GM13976 (cell line): ENCODE measurements at regions not wholly inside any gene's neighbourhood (a gene's known extent, or its start where the extent isn't known, plus 50 kb on each side); places are given as distances from the start of the nearest gene placed in this dataset.

Experiments used
- DNase-seq: peaks from one replicate; pipeline ENCODE4 v3.0.0; 2012; ENCODE audit warnings: low spot score
- CTCF ChIP-seq: IDR thresholded peaks from 2 replicates; pipeline ENCODE4 v1.5.1; 2012; ENCODE audit warnings: borderline replicate concordance, mild to moderate bottlenecking; ENCODE audit not compliant: insufficient read depth; ENCODE audit errors: extremely low read depth, missing control alignments, control extremely low read depth
- in situ Hi-C: fragments of 300-500 bp; cut with MboI; formaldehyde crosslinking; loops from one replicate; pipeline ENCODE4 v1.12.0; 2022; ENCODE audit warnings: low sequenced_read_pairs, mixed read lengths, inconsistent platforms; ENCODE audit not compliant: unreplicated experiment

- no peak for TF ChIP-seq CTCF
- in situ Hi-C loops = no loop called here
- DNase-seq = no peak
Measured at GRCh38 chr11:90512846-90513245, 290.0 kb upstream of the CHORDC1 start.

- DNase-seq = no peak
- TF ChIP-seq CTCF = no peak
- in situ Hi-C loops = no loop called here
Measured at GRCh38 chr11:90510839-90511238, 288.0 kb upstream of the CHORDC1 start.

GRCh38 chr11:90500922-90501568, 278.2 kb upstream of the CHORDC1 start:
- DNase-seq = no peak
- in situ Hi-C loops = no loop called here
- TF ChIP-seq CTCF = no peak

GRCh38 chr11:90496722-90497121, 273.9 kb upstream of the CHORDC1 start:
- in situ Hi-C loops = no loop called here
- no peak for TF ChIP-seq CTCF
- DNase-seq = no peak

- in situ Hi-C loops = no loop called here
- no peak for TF ChIP-seq CTCF
- DNase-seq = no peak
Measured at GRCh38 chr11:90493379-90493778, 270.5 kb upstream of the CHORDC1 start.

GRCh38 chr11:90491466-90491865, 268.6 kb upstream of the CHORDC1 start:
- no peak for DNase-seq
- in situ Hi-C loops = no loop called here
- TF ChIP-seq CTCF = no peak
